CD4-positive, alpha-beta T cell (primary cell): ENCODE measurements at regions not wholly inside any gene's neighbourhood (a gene's known extent, or its start where the extent isn't known, plus 50 kb on each side); places are given as distances from the start of the nearest gene placed in this dataset.

Experiments
- ATAC-seq: fragments of 200-7000 bp; cut with Tn5 transposase; one replicate; pipeline ENCODE4 v1.10.0; 2022; ENCODE audit warnings: mild to moderate bottlenecking; ENCODE audit not compliant: poor library complexity
- CTCF ChIA-PET: fragments of 350-600 bp; sonication (Branson Sonifier 250); formaldehyde crosslinking; loops from one replicate; lab custom pipeline; 2021; ENCODE audit warnings: antibody characterized with exemption, inconsistent platforms; lab: Charles Lee
- POLR2A ChIA-PET: fragments of 350-600 bp; sonication (Branson Sonifier 250); formaldehyde crosslinking; loops from one replicate; lab custom pipeline; 2021; ENCODE audit warnings: antibody characterized with exemption, inconsistent platforms; lab: Charles Lee
- DNase-seq, 14 experiments: peaks; one replicate each; pipeline ENCODE4 v3.0.0-alpha.2; 2013 to 2020; ENCODE audit warnings: mixed read lengths in 2 of 14
- H3K27ac ChIP-seq, 2 donors: one replicate each; pipeline versions ENCODE4 v1.5.1 to v1.7.0; 2013; ENCODE audit warnings: low read length in 2 of 2, low read depth in 1 of 2, mild to moderate bottlenecking in 1 of 2
- H3K27me3 ChIP-seq, 2 experiments: 1 replicate in 1 of 2; 2 replicates in 1 of 2; pipeline versions ENCODE4 v1.6.1 to v1.7.0; 2013; ENCODE audit warnings: low read length in 2 of 2, control low read depth in 1 of 2, mild to moderate bottlenecking in 1 of 2, moderate library complexity in 1 of 2; ENCODE audit not compliant: insufficient read depth in 2 of 2, control insufficient read depth in 1 of 2
- H3K36me3 ChIP-seq: one replicate; pipeline ENCODE4 v1.6.1; 2013; ENCODE audit warnings: low read length, control low read depth; ENCODE audit not compliant: insufficient read depth
- H3K4me1 ChIP-seq: one replicate; pipeline ENCODE4 v1.6.1; 2013; ENCODE audit warnings: low read length, control low read depth; ENCODE audit not compliant: insufficient read depth
- H3K4me3 ChIP-seq: one replicate; pipeline ENCODE4 v1.5.1; 2013; ENCODE audit warnings: mild to moderate bottlenecking, low read length, moderate library complexity
- H3K9me3 ChIP-seq, 2 experiments: 1 replicate in 1 of 2; 2 replicates in 1 of 2; pipeline versions ENCODE4 v1.6.1 to v1.7.0; 2013; ENCODE audit warnings: low read length in 2 of 2, mild to moderate bottlenecking in 2 of 2, control low read depth in 1 of 2, moderate library complexity in 1 of 2; ENCODE audit not compliant: control insufficient read depth in 1 of 2, insufficient read depth in 1 of 2
- H3K27ac Mint-ChIP-seq: one replicate; pipeline ENCODE4 v1.8.0; 2020; ENCODE audit warnings: mixed read lengths
- H3K27me3 Mint-ChIP-seq: one replicate; pipeline ENCODE4 v1.8.0; 2021; ENCODE audit warnings: mixed read lengths
- H3K36me3 Mint-ChIP-seq: one replicate; pipeline ENCODE4 v1.8.0; 2021; ENCODE audit warnings: low read depth, mixed read lengths
- H3K4me1 Mint-ChIP-seq: one replicate; pipeline ENCODE4 v1.8.0; 2021; ENCODE audit warnings: low read depth, mixed read lengths
- H3K4me3 Mint-ChIP-seq: one replicate; pipeline ENCODE4 v1.8.0; 2020; ENCODE audit warnings: mild to moderate bottlenecking, mixed read lengths
- H3K9me3 Mint-ChIP-seq: one replicate; pipeline ENCODE4 v1.8.0; 2020; ENCODE audit warnings: mixed read lengths
- intact Hi-C, 2 experiments: fragments of 100-400 bp; cut with DNase I in 1 of 2; cut with micrococcal nuclease in 1 of 2; formaldehyde crosslinking; loops; one replicate each; pipeline versions ENCODE4 v1.15.1 to v1.9.0; 2023 to 2025; cut with DNase I, micrococcal nuclease
- TF ChIP-seq, protein P1 (sequence below): fragments of 200-600 bp; IDR thresholded peaks from one replicate; pipeline ENCODE4 v1.8.0; 2022; ENCODE audit warnings: antibody characterized with exemption, mild to moderate bottlenecking

DNA sequence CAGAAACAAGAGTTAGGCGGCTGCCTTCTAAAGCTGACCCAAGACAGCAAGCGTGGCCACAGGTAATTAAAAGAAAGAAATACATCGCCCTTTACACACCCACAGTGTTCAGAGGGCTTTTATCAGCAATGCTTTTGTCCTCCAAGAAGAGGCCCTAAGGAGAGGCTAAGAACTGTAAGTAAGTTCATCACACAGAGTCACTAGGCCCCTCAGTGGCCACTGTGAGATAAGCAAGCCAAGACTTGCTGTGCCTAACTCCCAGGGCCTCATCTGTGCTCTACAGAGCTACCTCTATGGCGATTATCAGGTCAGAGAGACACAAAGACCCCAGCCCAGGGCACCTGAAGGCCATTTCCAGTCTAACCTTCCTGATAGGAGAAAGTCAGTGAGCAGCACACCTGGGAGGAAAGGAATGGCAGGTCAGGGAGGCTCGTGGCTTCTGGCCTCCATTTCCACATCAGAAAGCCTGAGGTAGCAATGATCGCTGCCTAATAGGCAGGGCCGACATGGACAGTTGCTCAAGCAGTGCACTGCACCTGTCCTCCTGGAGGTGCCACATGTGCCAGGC is 545.2 kb upstream of the CDH11 start:
- Mint-ChIP-seq H3K27me3 (no peaks in the 10 kb centered on the region), H3K4me1 (no peaks in the 10 kb centered on the region), H3K4me3 (no peak overlapping the region), H3K9me3 (peaks cover 3% of the 10 kb centered on the region), H3K36me3 (no peaks in the 10 kb centered on the region), H3K27ac (no peak overlapping the region)
- DNase-seq (no peak), ATAC-seq (no peak)
- TF ChIP-seq, protein P1, sequence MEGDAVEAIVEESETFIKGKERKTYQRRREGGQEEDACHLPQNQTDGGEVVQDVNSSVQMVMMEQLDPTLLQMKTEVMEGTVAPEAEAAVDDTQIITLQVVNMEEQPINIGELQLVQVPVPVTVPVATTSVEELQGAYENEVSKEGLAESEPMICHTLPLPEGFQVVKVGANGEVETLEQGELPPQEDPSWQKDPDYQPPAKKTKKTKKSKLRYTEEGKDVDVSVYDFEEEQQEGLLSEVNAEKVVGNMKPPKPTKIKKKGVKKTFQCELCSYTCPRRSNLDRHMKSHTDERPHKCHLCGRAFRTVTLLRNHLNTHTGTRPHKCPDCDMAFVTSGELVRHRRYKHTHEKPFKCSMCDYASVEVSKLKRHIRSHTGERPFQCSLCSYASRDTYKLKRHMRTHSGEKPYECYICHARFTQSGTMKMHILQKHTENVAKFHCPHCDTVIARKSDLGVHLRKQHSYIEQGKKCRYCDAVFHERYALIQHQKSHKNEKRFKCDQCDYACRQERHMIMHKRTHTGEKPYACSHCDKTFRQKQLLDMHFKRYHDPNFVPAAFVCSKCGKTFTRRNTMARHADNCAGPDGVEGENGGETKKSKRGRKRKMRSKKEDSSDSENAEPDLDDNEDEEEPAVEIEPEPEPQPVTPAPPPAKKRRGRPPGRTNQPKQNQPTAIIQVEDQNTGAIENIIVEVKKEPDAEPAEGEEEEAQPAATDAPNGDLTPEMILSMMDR, result no peak
- intact Hi-C loops, result no loop called here
- H3K4me1 ChIP-seq, result no peaks in the 10 kb centered on the region
- H3K4me3 ChIP-seq, result no peak overlapping the region
- H3K9me3 ChIP-seq, result peaks cover 0 to 31% of the 10 kb centered on the region in 2 experiments
- POLR2A ChIA-PET, result no interaction called here
- CTCF ChIA-PET, result no interaction called here
- no peak overlapping the region for H3K27ac ChIP-seq
- H3K36me3 ChIP-seq, result no peaks in the 10 kb centered on the region
- H3K27me3 ChIP-seq, result no peaks in the 10 kb centered on the region

DNA sequence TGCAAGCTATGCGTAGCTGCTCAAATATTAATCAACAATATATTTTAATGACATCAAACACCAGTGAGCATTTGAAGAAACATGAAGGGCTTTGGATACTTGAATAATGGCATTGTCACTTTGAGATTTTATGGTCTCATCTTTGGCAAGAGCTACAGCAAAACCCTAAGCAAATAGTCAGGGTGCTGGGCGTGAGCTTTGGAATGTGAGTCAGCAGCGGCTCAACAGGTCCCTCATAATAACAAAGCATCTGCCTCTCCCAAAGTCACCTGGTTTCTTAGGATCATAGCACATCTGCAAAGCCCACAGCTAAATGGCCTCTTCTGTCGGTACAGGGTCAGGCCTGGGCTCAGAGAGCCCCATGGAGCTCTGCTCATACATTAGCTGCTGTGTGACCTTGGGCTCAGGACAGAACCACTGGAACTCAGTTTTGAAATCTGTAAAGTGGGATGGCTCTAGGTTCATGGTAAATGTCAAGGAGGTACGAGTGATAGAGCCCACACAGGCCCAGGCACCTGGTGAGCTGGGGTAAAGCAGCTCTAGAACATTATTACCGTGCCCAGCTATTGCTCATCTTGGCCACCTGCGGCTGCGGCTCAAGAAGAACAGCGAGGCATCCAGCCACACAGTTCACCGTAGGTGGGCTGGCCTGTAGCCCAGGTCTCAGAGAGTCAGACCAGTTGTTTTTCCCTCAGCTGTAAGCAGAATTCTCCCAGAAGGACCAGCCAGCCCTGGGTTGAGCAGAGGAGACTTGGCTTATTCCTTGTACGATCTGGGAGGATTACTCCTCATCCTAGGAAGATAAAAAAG is 544.5 kb upstream of the CDH11 start:
- H3K36me3 Mint-ChIP-seq, result no peaks in the 10 kb centered on the region
- H3K27me3 ChIP-seq, result no peaks in the 10 kb centered on the region
- ChIA-PET POLR2A (no interaction called here), CTCF (no interaction called here)
- H3K4me3 Mint-ChIP-seq, result no peak overlapping the region
- H3K4me1 Mint-ChIP-seq, result no peaks in the 10 kb centered on the region
- H3K4me1 ChIP-seq, result no peaks in the 10 kb centered on the region
- intact Hi-C loops, result no loop called here
- H3K9me3 Mint-ChIP-seq, result peaks cover under 1% of the 10 kb centered on the region
- peaks cover 0 to 28% of the 10 kb centered on the region in 2 experiments for H3K9me3 ChIP-seq
- H3K27me3 Mint-ChIP-seq, result no peaks in the 10 kb centered on the region
- DNase-seq, result no peak
- TF ChIP-seq, protein P1, result no peak
- no peak overlapping the region for H3K27ac ChIP-seq
- no peak overlapping the region for H3K27ac Mint-ChIP-seq
- ATAC-seq, result no peak
- no peak overlapping the region for H3K4me3 ChIP-seq
- H3K36me3 ChIP-seq, result no peaks in the 10 kb centered on the region

DNA sequence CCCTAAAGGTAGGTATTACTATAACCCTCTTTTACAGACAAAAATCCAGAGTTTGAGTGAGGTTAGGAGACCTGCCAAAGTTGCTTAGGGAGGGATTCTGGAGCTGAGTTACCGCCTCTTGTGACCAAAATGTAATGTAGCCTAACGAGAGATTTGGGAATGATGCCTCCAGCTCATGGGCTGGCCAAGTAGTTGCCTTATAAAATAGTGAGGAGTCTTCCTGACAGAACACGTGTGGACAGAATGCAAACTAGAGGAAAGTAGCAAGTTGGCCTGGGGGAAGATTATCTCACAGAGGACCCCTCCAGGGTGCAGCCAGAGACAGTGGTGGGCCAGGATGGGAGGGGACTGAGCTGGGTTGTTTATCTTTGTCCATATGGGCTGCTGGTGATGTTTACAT is 543.7 kb upstream of the CDH11 start:
- Histone ChIP-seq H3K4me1 (no peaks in the 10 kb centered on the region), H3K27me3 (no peaks in the 10 kb centered on the region), H3K36me3 (no peaks in the 10 kb centered on the region), H3K9me3 (peaks cover 0 to 24% of the 10 kb centered on the region in 2 experiments), H3K4me3 (no peak overlapping the region), H3K27ac (no peak overlapping the region)
- no peak overlapping the region for H3K27ac Mint-ChIP-seq
- H3K4me1 Mint-ChIP-seq, result no peaks in the 10 kb centered on the region
- DNase-seq (no peak), ATAC-seq (no peak)
- no peaks in the 10 kb centered on the region for H3K27me3 Mint-ChIP-seq
- TF ChIP-seq, protein P1, result no peak
- POLR2A ChIA-PET, result no interaction called here
- intact Hi-C loops, result no loop called here
- CTCF ChIA-PET, result no interaction called here
- H3K4me3 Mint-ChIP-seq, result no peak overlapping the region
- no peaks in the 10 kb centered on the region for H3K36me3 Mint-ChIP-seq
- H3K9me3 Mint-ChIP-seq, result no peaks in the 10 kb centered on the region
